Skeletal muscle tissue (tissue), 3 donors: ENCODE measurements at regions not wholly inside any gene's neighbourhood (a gene's known extent, or its start where the extent isn't known, plus 50 kb on each side); places are given as distances from the start of the nearest gene placed in this dataset.

Experiments
- H3K27ac ChIP-seq: one replicate; pipeline ENCODE4 v1.7.0; 2013; ENCODE audit warnings: mild to moderate bottlenecking, low read depth, low read length, inconsistent platforms
- H3K27me3 ChIP-seq, 3 donors: one replicate each; pipeline ENCODE4 v1.7.0; 2013; ENCODE audit warnings: low read length in 3 of 3; ENCODE audit not compliant: control insufficient read depth in 3 of 3, insufficient read depth in 3 of 3
- H3K36me3 ChIP-seq, 3 donors: one replicate each; pipeline ENCODE4 v1.7.0; 2013; ENCODE audit warnings: low read length in 3 of 3; ENCODE audit not compliant: control insufficient read depth in 3 of 3, insufficient read depth in 3 of 3
- H3K4me1 ChIP-seq, 3 donors: one replicate each; pipeline ENCODE4 v1.7.0; 2013; ENCODE audit warnings: low read length in 3 of 3, mild to moderate bottlenecking in 3 of 3; ENCODE audit not compliant: control insufficient read depth in 3 of 3, insufficient read depth in 3 of 3
- H3K4me3 ChIP-seq, 3 donors: one replicate each; pipeline ENCODE4 v1.7.0; 2013; ENCODE audit warnings: low read length in 3 of 3
- H3K9ac ChIP-seq, 3 donors: one replicate each; pipeline ENCODE4 v1.7.0; 2013; ENCODE audit warnings: low read length in 3 of 3, mild to moderate bottlenecking in 3 of 3, moderate library complexity in 2 of 3, low read depth in 1 of 3
- H3K9me3 ChIP-seq, 3 donors: one replicate each; pipeline ENCODE4 v1.7.0; 2013; ENCODE audit warnings: low read length in 3 of 3; ENCODE audit not compliant: control insufficient read depth in 3 of 3
- donor health status: Osteomylitis.

- H3K4me3 ChIP-seq, result no peak overlapping the region
- no peak overlapping the region for H3K27ac ChIP-seq
- H3K9me3 ChIP-seq, result no peaks in the 10 kb centered on the region
- H3K27me3 ChIP-seq, result no peaks in the 10 kb centered on the region
- H3K36me3 ChIP-seq, result no peaks in the 10 kb centered on the region
- H3K4me1 ChIP-seq, result no peaks in the 10 kb centered on the region
- no peak overlapping the region for H3K9ac ChIP-seq
Observed at GRCh38 chr18:7394050-7394659, 163.3 kb downstream of the LRRC30 start.

DNA sequence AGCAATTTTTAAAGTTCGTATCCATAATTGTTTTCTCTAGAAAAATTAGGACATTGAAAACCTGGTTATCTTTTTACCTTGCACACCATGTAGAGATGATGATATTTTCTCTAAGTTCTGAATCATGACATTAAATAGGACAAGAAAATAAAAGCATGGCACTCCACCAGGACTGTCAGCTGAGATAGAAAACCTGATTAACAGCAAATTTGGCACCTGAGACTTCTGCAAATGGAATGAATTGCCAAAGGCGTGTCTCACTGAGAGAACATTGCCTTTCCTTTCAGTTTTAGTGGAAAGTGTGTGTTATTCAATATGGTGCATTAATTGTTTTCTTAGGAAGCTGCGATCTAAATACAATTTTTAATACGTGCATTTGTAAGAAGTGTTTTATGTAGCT, 164.7 kb downstream of the LRRC30 start:
- H3K27ac ChIP-seq, result no peak overlapping the region
- no peak overlapping the region for H3K9ac ChIP-seq

GRCh38 chr18:7413906-7414305, 153.2 kb upstream of the PTPRM start:
- H3K36me3 ChIP-seq, result no peaks in the 10 kb centered on the region
- H3K9ac ChIP-seq, result no peak overlapping the region
- H3K27me3 ChIP-seq, result no peaks in the 10 kb centered on the region
- H3K9me3 ChIP-seq, result no peaks in the 10 kb centered on the region
- peaks cover 0 to 4% (median 0%) of the 10 kb centered on the region in 3 donors for H3K4me1 ChIP-seq
- no peak overlapping the region for H3K27ac ChIP-seq
- no peak overlapping the region for H3K4me3 ChIP-seq

More for the DNA sequence above, 164.7 kb downstream of the LRRC30 start:
- Histone ChIP-seq H3K27me3 (no peaks in the 10 kb centered on the region), H3K36me3 (no peaks in the 10 kb centered on the region), H3K4me3 (no peak overlapping the region), H3K9me3 (no peaks in the 10 kb centered on the region), H3K4me1 (no peaks in the 10 kb centered on the region)

DNA sequence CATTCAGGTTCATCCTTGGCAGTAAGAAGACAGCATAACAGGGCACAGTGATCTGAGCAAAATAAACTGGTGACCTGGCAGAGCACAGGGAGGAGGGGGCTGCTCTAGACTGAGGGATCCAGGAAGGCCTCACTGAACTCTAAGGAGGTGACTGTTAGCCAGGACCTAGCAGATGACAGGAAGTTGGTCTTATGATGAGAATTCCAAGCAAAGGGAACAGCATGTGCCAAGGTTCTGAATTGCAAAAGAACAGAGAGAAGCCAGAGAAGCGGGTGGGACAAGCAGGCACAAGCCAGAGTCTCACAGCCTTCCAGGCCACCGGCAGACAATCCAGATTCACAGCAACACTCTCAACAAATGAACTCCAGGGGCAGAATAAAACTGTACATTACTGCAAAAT, 152.7 kb upstream of the PTPRM start:
- H3K4me3 ChIP-seq, result no peak overlapping the region
- H3K9ac ChIP-seq, result no peak overlapping the region
- no peaks in the 10 kb centered on the region for H3K36me3 ChIP-seq
- peaks cover 0 to 4% (median 0%) of the 10 kb centered on the region in 3 donors for H3K4me1 ChIP-seq
- H3K27me3 ChIP-seq, result no peaks in the 10 kb centered on the region
- H3K27ac ChIP-seq, result no peak overlapping the region
- H3K9me3 ChIP-seq, result no peaks in the 10 kb centered on the region

DNA sequence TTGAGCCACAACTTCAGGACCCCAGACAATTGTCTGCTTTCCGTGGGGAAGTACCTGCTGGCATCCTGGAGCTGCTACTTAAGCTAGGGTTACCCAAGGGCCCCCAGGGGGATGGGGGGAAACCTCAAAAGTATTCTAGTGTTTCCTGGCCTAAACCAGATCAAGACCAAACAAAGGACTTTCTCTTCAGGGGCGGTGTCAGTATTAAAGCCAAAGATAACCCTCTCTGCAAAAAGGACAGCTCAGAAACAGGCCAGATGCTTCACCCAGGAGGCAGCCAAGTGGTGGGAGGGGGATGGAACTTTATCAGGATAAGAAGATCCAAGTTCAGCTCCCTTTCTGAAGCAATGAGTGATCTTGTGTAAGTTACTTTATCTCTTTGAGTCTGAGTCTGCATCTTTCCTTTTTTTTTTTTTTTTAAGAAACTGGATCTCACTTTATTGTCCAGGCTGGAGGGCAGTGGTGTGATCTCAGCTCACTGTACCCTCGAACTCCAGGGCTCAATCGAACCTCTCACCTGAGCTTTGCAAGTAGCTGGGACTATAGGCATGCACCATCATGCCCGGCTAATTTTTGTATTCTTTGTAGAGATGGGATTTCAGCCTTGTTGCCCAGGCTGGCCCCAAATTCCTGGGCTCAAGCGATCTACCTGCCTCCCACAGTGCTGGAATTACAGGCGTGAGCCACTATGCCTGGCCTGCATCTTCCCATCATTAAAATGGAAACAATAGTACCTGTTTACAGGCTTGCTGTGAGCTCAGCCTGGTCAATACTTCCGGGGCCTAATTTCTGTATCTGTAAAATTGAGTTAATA, 151.8 kb upstream of the PTPRM start:
- H3K4me1 ChIP-seq, result peaks cover 0 to 4% (median 0%) of the 10 kb centered on the region in 3 donors
- no peak overlapping the region for H3K4me3 ChIP-seq
- H3K9ac ChIP-seq, result no peak overlapping the region
- H3K9me3 ChIP-seq, result no peaks in the 10 kb centered on the region
- no peak overlapping the region for H3K27ac ChIP-seq
- no peaks in the 10 kb centered on the region for H3K27me3 ChIP-seq
- H3K36me3 ChIP-seq, result no peaks in the 10 kb centered on the region

GRCh38 chr18:7417727-7418126, 149.4 kb upstream of the PTPRM start:
- Histone ChIP-seq H3K27me3 (no peaks in the 10 kb centered on the region), H3K27ac (no peak overlapping the region)

GRCh38 chr18:7429831-7430230, 137.3 kb upstream of the PTPRM start:
- Histone ChIP-seq H3K9ac (no peak overlapping the region), H3K4me1 (no peaks in the 10 kb centered on the region), H3K36me3 (no peaks in the 10 kb centered on the region), H3K4me3 (no peak overlapping the region), H3K27me3 (no peaks in the 10 kb centered on the region), H3K9me3 (no peaks in the 10 kb centered on the region), H3K27ac (no peak overlapping the region)

More at GRCh38 chr18:7417727-7418126, 149.4 kb upstream of the PTPRM start:
- Histone ChIP-seq H3K9me3 (no peaks in the 10 kb centered on the region), H3K36me3 (no peaks in the 10 kb centered on the region), H3K4me1 (peaks cover 0 to 4% (median 0%) of the 10 kb centered on the region in 3 donors), H3K4me3 (no peak overlapping the region), H3K9ac (no peak overlapping the region)

DNA sequence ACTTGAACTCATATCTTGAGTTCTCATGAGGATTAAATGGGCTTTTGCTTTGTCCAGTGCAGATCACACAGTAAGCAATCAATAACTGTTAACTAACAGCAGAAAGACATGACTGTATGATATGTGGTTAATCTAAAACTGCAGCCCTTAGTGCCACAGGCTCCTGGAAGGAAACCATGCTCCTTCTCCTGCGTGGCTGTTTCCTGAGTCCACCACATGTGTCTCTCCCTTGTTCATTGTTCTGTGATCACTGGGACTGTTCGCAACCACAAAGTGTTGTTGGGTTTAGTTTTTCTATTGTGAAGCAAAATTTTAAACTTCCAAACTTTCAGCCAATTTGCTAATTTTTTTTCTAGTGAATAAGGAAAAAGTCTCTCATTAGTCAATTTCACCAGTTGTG, 130.9 kb upstream of the PTPRM start:
- Histone ChIP-seq H3K4me3 (no peak overlapping the region), H3K27me3 (no peaks in the 10 kb centered on the region), H3K36me3 (no peaks in the 10 kb centered on the region), H3K4me1 (peaks cover 0 to 6% (median 3%) of the 10 kb centered on the region in 3 donors), H3K9me3 (no peaks in the 10 kb centered on the region), H3K27ac (no peak overlapping the region), H3K9ac (no peak overlapping the region)

- Histone ChIP-seq H3K4me1 (peaks cover 0 to 6% (median 3%) of the 10 kb centered on the region in 3 donors), H3K36me3 (no peaks in the 10 kb centered on the region), H3K27ac (no peak overlapping the region), H3K9me3 (no peaks in the 10 kb centered on the region), H3K9ac (no peak overlapping the region), H3K27me3 (peaks cover 0 to 4% (median 0%) of the 10 kb centered on the region in 3 donors), H3K4me3 (no peak overlapping the region)
Observed at GRCh38 chr18:7437870-7438269, 129.2 kb upstream of the PTPRM start.

GRCh38 chr18:7438646-7439045, 128.5 kb upstream of the PTPRM start:
- H3K4me1 ChIP-seq, result peaks cover 0 to 6% (median 3%) of the 10 kb centered on the region in 3 donors
- peaks cover 0 to 4% (median 0%) of the 10 kb centered on the region in 3 donors for H3K27me3 ChIP-seq
- H3K27ac ChIP-seq, result no peak overlapping the region
- H3K9me3 ChIP-seq, result no peaks in the 10 kb centered on the region
- H3K4me3 ChIP-seq, result peak overlapping the region in 1 of 3 donors; percentile 38
- no peaks in the 10 kb centered on the region for H3K36me3 ChIP-seq
- no peak overlapping the region for H3K9ac ChIP-seq
